MM.1S (cell line): ENCODE measurements at regions not wholly inside any gene's neighbourhood (a gene's known extent, or its start where the extent isn't known, plus 50 kb on each side); places are given as distances from the start of the nearest gene placed in this dataset.

ENCODE experiments used
- DNase-seq: peaks from one replicate; pipeline ENCODE4 v3.0.0-alpha.2; 2015
- H2AFZ ChIP-seq: fragments of 300-600 bp; sonication (generic); 2 replicates; pipeline ENCODE4 v1.6.0; 2016; ENCODE audit warnings: antibody characterized with exemption, low read length
- H3F3A ChIP-seq: fragments of 300-600 bp; sonication (generic); 2 replicates; pipeline ENCODE4 v1.6.1; 2016; ENCODE audit warnings: mild to moderate bottlenecking, antibody characterized with exemption, low read length, moderate library complexity, mixed read lengths; ENCODE audit not compliant: insufficient read depth
- H3K27ac ChIP-seq: fragments of 300-600 bp; sonication (generic); 2 replicates; pipeline ENCODE4 v1.5.1; 2016; ENCODE audit warnings: mild to moderate bottlenecking, low read length
- H3K27me3 ChIP-seq: fragments of 300-600 bp; sonication (generic); replicated peaks from 2 replicates; pipeline ENCODE4 v1.6.0; 2016; ENCODE audit warnings: low read length; ENCODE audit not compliant: insufficient read depth
- H3K36me3 ChIP-seq: fragments of 300-600 bp; sonication (generic); replicated peaks from 2 replicates; pipeline ENCODE4 v1.6.1; 2016; ENCODE audit warnings: mild to moderate bottlenecking, low read length, mixed read lengths; ENCODE audit not compliant: insufficient read depth
- H3K4me1 ChIP-seq: fragments of 300-600 bp; sonication (generic); 2 replicates; pipeline ENCODE4 v1.6.1; 2016; ENCODE audit warnings: low read length, mixed read lengths
- H3K4me2 ChIP-seq: fragments of 300-600 bp; sonication (generic); 2 replicates; pipeline ENCODE4 v1.6.0; 2016; ENCODE audit warnings: low read depth, low read length
- H3K4me3 ChIP-seq: fragments of 300-600 bp; sonication (generic); 2 replicates; pipeline ENCODE4 v1.5.1; 2016; ENCODE audit warnings: low read length, mixed read lengths
- H3K79me2 ChIP-seq: fragments of 300-600 bp; sonication (generic); 2 replicates; pipeline ENCODE4 v1.6.1; 2016; ENCODE audit warnings: mixed run types, low read length, mixed read lengths
- H3K9ac ChIP-seq: fragments of 300-600 bp; sonication (generic); 2 replicates; pipeline ENCODE4 v1.6.1; 2016; ENCODE audit warnings: low read length, mixed read lengths
- H3K9me2 ChIP-seq: fragments of 300-600 bp; sonication (generic); replicated peaks from 2 replicates; pipeline ENCODE4 v1.6.1; 2016; ENCODE audit warnings: mild to moderate bottlenecking, low read length, mixed read lengths; ENCODE audit not compliant: insufficient read depth
- H3K9me3 ChIP-seq: fragments of 300-600 bp; sonication (generic); replicated peaks from 2 replicates; pipeline ENCODE4 v1.6.1; 2016; ENCODE audit warnings: mild to moderate bottlenecking, low read length, mixed read lengths; ENCODE audit not compliant: insufficient read depth
- H4K20me1 ChIP-seq: fragments of 300-600 bp; sonication (generic); 2 replicates; pipeline ENCODE4 v1.6.1; 2016; ENCODE audit warnings: mild to moderate bottlenecking, low read length, moderate library complexity, mixed read lengths; ENCODE audit not compliant: insufficient read depth
- EZH2 ChIP-seq: fragments of 300-600 bp; sonication (generic); optimal IDR thresholded peaks from 2 replicates; pipeline ENCODE3; 2017; ENCODE audit warnings: low read depth, mild to moderate bottlenecking, antibody characterized with exemption, low read length, mixed read lengths
- EZH2phosphoT487 ChIP-seq: fragments of 300-600 bp; sonication (generic); IDR thresholded peaks from 2 replicates; pipeline ENCODE4 v1.6.1; 2018; ENCODE audit warnings: antibody characterized with exemption, low read length
- TF ChIP-seq, protein P1 (sequence below): fragments of 300-600 bp; sonication (generic); IDR thresholded peaks from 2 replicates; pipeline ENCODE4 v1.5.1; 2016; ENCODE audit warnings: antibody characterized with exemption, low read length, mixed read lengths

GRCh38 chr13:73519396-73520116 lies 460.8 kb downstream of the KLF5 start:
- Histone ChIP-seq H3F3A (no peaks in the 10 kb centered on the region), H3K4me3 (no peak overlapping the region), H2AFZ (no peak overlapping the region), H3K9me2 (no peaks in the 10 kb centered on the region), H3K36me3 (no peaks in the 10 kb centered on the region), H3K9me3 (no peaks in the 10 kb centered on the region), H3K4me1 (no peaks in the 10 kb centered on the region), H3K9ac (no peak overlapping the region), H3K27me3 (no peaks in the 10 kb centered on the region), H4K20me1 (no peaks in the 10 kb centered on the region), H3K27ac (no peak overlapping the region), H3K4me2 (no peak overlapping the region), H3K79me2 (no peaks in the 10 kb centered on the region)
- no peak for DNase-seq
- TF ChIP-seq EZH2 = no peak
- TF ChIP-seq, protein P1, sequence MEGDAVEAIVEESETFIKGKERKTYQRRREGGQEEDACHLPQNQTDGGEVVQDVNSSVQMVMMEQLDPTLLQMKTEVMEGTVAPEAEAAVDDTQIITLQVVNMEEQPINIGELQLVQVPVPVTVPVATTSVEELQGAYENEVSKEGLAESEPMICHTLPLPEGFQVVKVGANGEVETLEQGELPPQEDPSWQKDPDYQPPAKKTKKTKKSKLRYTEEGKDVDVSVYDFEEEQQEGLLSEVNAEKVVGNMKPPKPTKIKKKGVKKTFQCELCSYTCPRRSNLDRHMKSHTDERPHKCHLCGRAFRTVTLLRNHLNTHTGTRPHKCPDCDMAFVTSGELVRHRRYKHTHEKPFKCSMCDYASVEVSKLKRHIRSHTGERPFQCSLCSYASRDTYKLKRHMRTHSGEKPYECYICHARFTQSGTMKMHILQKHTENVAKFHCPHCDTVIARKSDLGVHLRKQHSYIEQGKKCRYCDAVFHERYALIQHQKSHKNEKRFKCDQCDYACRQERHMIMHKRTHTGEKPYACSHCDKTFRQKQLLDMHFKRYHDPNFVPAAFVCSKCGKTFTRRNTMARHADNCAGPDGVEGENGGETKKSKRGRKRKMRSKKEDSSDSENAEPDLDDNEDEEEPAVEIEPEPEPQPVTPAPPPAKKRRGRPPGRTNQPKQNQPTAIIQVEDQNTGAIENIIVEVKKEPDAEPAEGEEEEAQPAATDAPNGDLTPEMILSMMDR = no peak
- no peak for TF ChIP-seq EZH2phosphoT487

GRCh38 chr13:73517766-73518165 lies 459.0 kb downstream of the KLF5 start:
- no peaks in the 10 kb centered on the region for H3K36me3 ChIP-seq
- DNase-seq = no peak

DNA sequence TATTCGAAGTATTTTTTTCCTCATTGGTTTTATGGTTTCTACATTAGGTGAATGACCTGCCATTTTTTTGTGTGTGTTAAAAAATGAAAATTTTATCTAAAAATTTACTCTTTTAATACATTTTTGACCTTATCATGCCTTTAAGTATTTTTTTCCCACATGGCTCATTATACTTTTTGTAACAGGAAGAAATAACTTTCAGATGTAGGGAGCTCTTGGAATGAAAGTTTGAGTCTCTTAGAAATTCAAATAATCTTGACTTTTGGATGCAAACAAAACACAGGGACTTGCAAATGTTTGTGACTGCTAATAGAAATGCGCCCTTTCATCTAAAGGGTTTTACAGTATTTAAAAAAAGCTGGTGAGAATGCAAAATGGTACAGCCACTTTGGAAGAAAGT lies 457.9 kb downstream of the KLF5 start:
- no peaks in the 10 kb centered on the region for H3K9me2 ChIP-seq
- H3K79me2 ChIP-seq = no peaks in the 10 kb centered on the region
- DNase-seq = no peak
- H3K27me3 ChIP-seq = no peaks in the 10 kb centered on the region
- H3K9ac ChIP-seq = no peak overlapping the region
- H3F3A ChIP-seq = no peaks in the 10 kb centered on the region
- no peaks in the 10 kb centered on the region for H3K36me3 ChIP-seq
- H2AFZ ChIP-seq = no peak overlapping the region
- H3K27ac ChIP-seq = no peak overlapping the region
- H3K4me1 ChIP-seq = no peaks in the 10 kb centered on the region
- no peak overlapping the region for H3K4me3 ChIP-seq
- no peaks in the 10 kb centered on the region for H3K9me3 ChIP-seq
- no peak for TF ChIP-seq EZH2phosphoT487
- no peak overlapping the region for H3K4me2 ChIP-seq
- no peaks in the 10 kb centered on the region for H4K20me1 ChIP-seq

More at GRCh38 chr13:73517766-73518165, 459.0 kb downstream of the KLF5 start:
- Histone ChIP-seq H3K27me3 (no peaks in the 10 kb centered on the region), H3K4me3 (no peak overlapping the region), H4K20me1 (no peaks in the 10 kb centered on the region), H3K9ac (no peak overlapping the region), H2AFZ (no peak overlapping the region), H3K4me2 (no peak overlapping the region), H3K9me3 (no peaks in the 10 kb centered on the region), H3K9me2 (no peaks in the 10 kb centered on the region), H3K4me1 (no peaks in the 10 kb centered on the region), H3F3A (no peaks in the 10 kb centered on the region), H3K27ac (no peak overlapping the region), H3K79me2 (no peaks in the 10 kb centered on the region)
- TF ChIP-seq EZH2 (no peak), EZH2phosphoT487 (no peak)
- TF ChIP-seq, protein P1 = no peak

DNA sequence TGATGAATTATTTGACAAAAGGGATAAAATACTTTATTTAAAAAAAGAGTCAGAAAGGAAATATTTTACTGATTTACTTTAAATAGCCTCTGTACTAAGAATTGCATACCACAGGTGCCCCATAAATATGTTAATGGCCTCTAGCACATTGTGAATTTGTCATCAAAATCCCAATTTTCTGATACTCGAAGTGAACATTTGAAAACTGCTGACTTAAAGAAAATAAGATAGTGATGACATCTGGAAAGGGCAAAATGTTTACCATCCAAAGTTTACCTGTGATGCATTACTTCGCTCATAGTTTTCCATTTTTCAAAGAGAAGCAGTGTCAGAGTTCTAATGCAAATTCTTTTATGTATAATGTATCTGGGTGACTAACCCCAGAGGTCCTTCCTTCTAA lies 455.4 kb downstream of the KLF5 start:
- Histone ChIP-seq H3K4me2 (no peak overlapping the region), H3K27me3 (no peaks in the 10 kb centered on the region), H3K9me2 (no peaks in the 10 kb centered on the region), H3K9ac (no peak overlapping the region), H3K36me3 (no peaks in the 10 kb centered on the region), H4K20me1 (no peaks in the 10 kb centered on the region), H3F3A (no peaks in the 10 kb centered on the region), H3K79me2 (no peaks in the 10 kb centered on the region), H3K4me1 (no peaks in the 10 kb centered on the region), H3K27ac (no peak overlapping the region), H2AFZ (no peak overlapping the region), H3K4me3 (no peak overlapping the region), H3K9me3 (no peaks in the 10 kb centered on the region)
- DNase-seq = no peak
- no peak for TF ChIP-seq EZH2phosphoT487
- TF ChIP-seq EZH2 = no peak
- TF ChIP-seq, protein P1 = no peak
